Heart left ventricle (tissue), 13 donors: ENCODE measurements at regions not wholly inside any gene's neighbourhood (a gene's known extent, or its start where the extent isn't known, plus 50 kb on each side); places are given as distances from the start of the nearest gene placed in this dataset.

ENCODE experiments used
- POLR2A ChIP-seq, 2 donors: fragments of 450-650 bp; IDR thresholded peaks; one replicate each; pipeline ENCODE4 v1.6.1; 2017; ENCODE audit warnings: antibody characterized with exemption in 2 of 2, mild to moderate bottlenecking in 2 of 2, moderate library complexity in 2 of 2
- TF ChIP-seq, protein P1 (sequence below), 12 donors: fragments of 200-600 bp; sonication (generic) in 4 of 12; IDR thresholded peaks; one replicate each; pipeline versions ENCODE4 v1.5.0 to v1.8.0; 2018 to 2022; ENCODE audit warnings: antibody characterized with exemption in 12 of 12, mild to moderate bottlenecking in 5 of 12
- donor health status: ischemic (EF 13 %, LVEDD 7.1; RV severe dilation, severe dysfunction).
- donor health status: DM: no; HTN: yes; CAD: no.
- donor health status: DM: no; HTN: no; CAD: no.
- donor health status: ischemic (EF 25% LVEDD 6.9; RV normal size, moderate dysfunction).
- donor health status: ischemic (EF 25% LVEDD 5.7; RV mildly dilated, moderate dysfunction).
- donor health status: ischemic (EF 35%, LVEDD 5.7; RV mildly dilated, moderate dysfunction).
- donor health status: nonischemic (EF 11% LVEDD 7.7; RV severe dilation, severe dysfunction).
- donor health status: DM: yes; HTN: yes; CAD: no.
- donor health status: PGD.
- donor health status: ischemic (EF 29% LVEDD 5.4; RV normal size, mild dysfunction).
- donor health status: nonischemic (EF 23%, LVEDD 6.1; RV moderate dilation, normal function).

DNA sequence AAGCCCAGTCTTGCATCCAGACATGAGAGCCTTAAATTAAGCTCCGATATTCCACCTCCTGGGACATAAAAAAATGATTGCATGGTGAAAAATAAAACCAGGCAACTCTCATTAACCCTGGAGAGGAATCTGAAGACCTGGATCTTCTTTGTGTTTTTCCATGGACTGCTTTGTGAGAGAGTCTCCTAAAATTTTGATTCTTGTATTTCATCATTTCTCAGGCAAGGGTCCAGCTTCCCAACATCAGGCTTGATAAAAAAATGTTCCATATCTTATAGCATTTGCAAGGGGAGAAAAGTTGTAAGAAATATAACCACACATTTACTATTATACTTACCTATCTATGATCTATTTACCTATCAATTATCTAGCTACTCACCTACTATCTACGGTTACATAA is 327.5 kb upstream of the SPHKAP start:
- TF ChIP-seq, protein P1, sequence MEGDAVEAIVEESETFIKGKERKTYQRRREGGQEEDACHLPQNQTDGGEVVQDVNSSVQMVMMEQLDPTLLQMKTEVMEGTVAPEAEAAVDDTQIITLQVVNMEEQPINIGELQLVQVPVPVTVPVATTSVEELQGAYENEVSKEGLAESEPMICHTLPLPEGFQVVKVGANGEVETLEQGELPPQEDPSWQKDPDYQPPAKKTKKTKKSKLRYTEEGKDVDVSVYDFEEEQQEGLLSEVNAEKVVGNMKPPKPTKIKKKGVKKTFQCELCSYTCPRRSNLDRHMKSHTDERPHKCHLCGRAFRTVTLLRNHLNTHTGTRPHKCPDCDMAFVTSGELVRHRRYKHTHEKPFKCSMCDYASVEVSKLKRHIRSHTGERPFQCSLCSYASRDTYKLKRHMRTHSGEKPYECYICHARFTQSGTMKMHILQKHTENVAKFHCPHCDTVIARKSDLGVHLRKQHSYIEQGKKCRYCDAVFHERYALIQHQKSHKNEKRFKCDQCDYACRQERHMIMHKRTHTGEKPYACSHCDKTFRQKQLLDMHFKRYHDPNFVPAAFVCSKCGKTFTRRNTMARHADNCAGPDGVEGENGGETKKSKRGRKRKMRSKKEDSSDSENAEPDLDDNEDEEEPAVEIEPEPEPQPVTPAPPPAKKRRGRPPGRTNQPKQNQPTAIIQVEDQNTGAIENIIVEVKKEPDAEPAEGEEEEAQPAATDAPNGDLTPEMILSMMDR (IDR thresholded peaks at IDR 0.05) = no peak
- TF ChIP-seq POLR2A (IDR thresholded peaks at IDR 0.05) = no peak
